ENCODE measurements at regions not wholly inside any gene's neighbourhood (a gene's known extent, or its start where the extent isn't known, plus 50 kb on each side); places are given as distances from the start of the nearest gene placed in this dataset.

DNA sequence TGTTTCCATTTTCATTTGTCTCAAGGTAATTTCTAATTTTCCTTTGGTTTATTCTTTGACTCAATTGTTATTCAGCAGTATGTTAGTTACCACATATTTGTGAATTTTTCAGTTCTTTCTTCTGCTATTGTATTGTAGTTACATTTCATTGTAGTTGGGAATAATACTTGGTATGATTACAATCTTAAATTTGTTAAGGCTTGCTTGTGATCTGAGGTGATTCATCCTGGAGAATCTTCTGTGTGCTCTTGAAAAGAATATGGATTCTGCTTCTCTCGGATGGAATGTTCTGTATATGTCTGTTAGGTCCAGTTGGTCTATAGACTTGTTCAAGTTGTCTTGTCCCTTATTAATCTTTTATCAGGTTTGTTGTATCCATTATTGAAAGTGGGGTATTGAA lies 63.4 kb upstream of the VEPH1 start:
- Histone ChIP-seq H3K14ac (ENCODE audit: insufficient read depth, low read length) (no peak overlapping the region), H2BK5ac (ENCODE audit: insufficient read length, low read length) (no peak overlapping the region), H4K20me1 (ENCODE audit: control insufficient read depth, insufficient read depth, insufficient read length) (no peaks in the 10 kb centered on the region), H2AFZ (ENCODE audit: low read length) (no peak overlapping the region), H3K79me2 (ENCODE audit: insufficient read depth, low read length) (no peaks in the 10 kb centered on the region), H3K27me3 (ENCODE audit: insufficient read depth, low read length) (no peaks in the 10 kb centered on the region), H2BK20ac (ENCODE audit: low read depth, low read length, poor library complexity, severe bottlenecking) (no peak overlapping the region), H3K18ac (ENCODE audit: insufficient read length, low read depth, low read length) (no peak overlapping the region), H3T11ph (ENCODE audit: low read length) (no peak overlapping the region), H3K9me3 (ENCODE audit: control insufficient read depth, low read depth, low read length) (no peaks in the 10 kb centered on the region), H3K4me2 (ENCODE audit: insufficient read depth, insufficient read length, low read length) (no peak overlapping the region), H3K4me1 (ENCODE audit: insufficient read depth, low read length) (no peaks in the 10 kb centered on the region), H2BK12ac (ENCODE audit: insufficient read length, low read depth, low read length) (no peak overlapping the region), H3K79me1 (ENCODE audit: insufficient read depth, low read depth, low read length, poor library complexity, severe bottlenecking) (no peaks in the 10 kb centered on the region), H3K23me2 (ENCODE audit: insufficient read length, low read depth, low read length, poor library complexity, severe bottlenecking) (no peaks in the 10 kb centered on the region), H4K91ac (ENCODE audit: insufficient read length, low read depth, low read length) (no peak overlapping the region), H4K5ac (ENCODE audit: insufficient read length, low read depth, low read length) (no peak overlapping the region), H4K8ac (replicated peaks; ENCODE audit: insufficient read length, low read depth, low read length) (no peak overlapping the region), H2BK120ac (ENCODE audit: low read depth, low read length, poor library complexity, severe bottlenecking) (no peak overlapping the region), H2AK5ac (ENCODE audit: insufficient read length, low read length) (no peak overlapping the region), H3K4ac (ENCODE audit: low read depth, low read length) (no peak overlapping the region), H3K56ac (ENCODE audit: insufficient read length, low read depth, low read length) (no peak overlapping the region), H2BK15ac (ENCODE audit: low read depth, low read length) (no peak overlapping the region), H3K27ac (ENCODE audit: insufficient read length, low read depth, low read length) (no peak overlapping the region), H3K23ac (ENCODE audit: insufficient read length, low read depth, low read length) (no peak overlapping the region), H3K9ac (ENCODE audit: extremely low read depth, insufficient read length, low read length) (no peak overlapping the region)
- no peaks in the 10 kb centered on the region for H3K27me3 Mint-ChIP-seq (ENCODE audit: low read depth)
- TF ChIP-seq, protein P1, sequence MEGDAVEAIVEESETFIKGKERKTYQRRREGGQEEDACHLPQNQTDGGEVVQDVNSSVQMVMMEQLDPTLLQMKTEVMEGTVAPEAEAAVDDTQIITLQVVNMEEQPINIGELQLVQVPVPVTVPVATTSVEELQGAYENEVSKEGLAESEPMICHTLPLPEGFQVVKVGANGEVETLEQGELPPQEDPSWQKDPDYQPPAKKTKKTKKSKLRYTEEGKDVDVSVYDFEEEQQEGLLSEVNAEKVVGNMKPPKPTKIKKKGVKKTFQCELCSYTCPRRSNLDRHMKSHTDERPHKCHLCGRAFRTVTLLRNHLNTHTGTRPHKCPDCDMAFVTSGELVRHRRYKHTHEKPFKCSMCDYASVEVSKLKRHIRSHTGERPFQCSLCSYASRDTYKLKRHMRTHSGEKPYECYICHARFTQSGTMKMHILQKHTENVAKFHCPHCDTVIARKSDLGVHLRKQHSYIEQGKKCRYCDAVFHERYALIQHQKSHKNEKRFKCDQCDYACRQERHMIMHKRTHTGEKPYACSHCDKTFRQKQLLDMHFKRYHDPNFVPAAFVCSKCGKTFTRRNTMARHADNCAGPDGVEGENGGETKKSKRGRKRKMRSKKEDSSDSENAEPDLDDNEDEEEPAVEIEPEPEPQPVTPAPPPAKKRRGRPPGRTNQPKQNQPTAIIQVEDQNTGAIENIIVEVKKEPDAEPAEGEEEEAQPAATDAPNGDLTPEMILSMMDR (conservative IDR thresholded peaks at IDR 0.05): no peak
- peaks cover 0 to 4% of the 10 kb centered on the region in 2 experiments; a peak in 1 of 5 replicates for H3K9me3 Mint-ChIP-seq
- no CpG with 5 or more reads among the region's 1 CpG for WGBS (ENCODE audit: extremely low coverage, insufficient read length, low lambda C conversion rate)
- DNase-seq: no peak
- no peak overlapping the region for H3K27ac Mint-ChIP-seq
- peaks cover 0 to 2% (median 0%) of the 10 kb centered on the region in 3 experiments; a peak in 2 of 7 replicates for H3K36me3 Mint-ChIP-seq (ENCODE audit: insufficient read depth in 1 of 3, low read depth in 3 of 3)
- H3K4me3 Mint-ChIP-seq: no peak overlapping the region
- no peaks in the 10 kb centered on the region for H3K4me1 Mint-ChIP-seq

All from H9 (cell line).